Gastrocnemius medialis (tissue), 4 donors: ENCODE measurements at regions not wholly inside any gene's neighbourhood (a gene's known extent, or its start where the extent isn't known, plus 50 kb on each side); places are given as distances from the start of the nearest gene placed in this dataset.

Experiments
- CTCF ChIP-seq, 5 experiments: fragments of 450-650 bp in 3 of 5; fragments of 200-600 bp in 2 of 5; sonication (generic) in 2 of 5; IDR thresholded peaks in 4 of 5; conservative IDR thresholded peaks in 1 of 5; 1 replicate in 4 of 5; 2 replicates in 1 of 5; pipeline ENCODE4 v1.5.1; 2016 to 2019; ENCODE audit warnings: antibody characterized with exemption in 5 of 5, mild to moderate bottlenecking in 3 of 5, moderate library complexity in 3 of 5
- POLR2A ChIP-seq, 2 donors: fragments of 450-650 bp; IDR thresholded peaks; one replicate each; pipeline ENCODE4 v1.6.1; 2017; ENCODE audit warnings: antibody characterized with exemption in 2 of 2, mild to moderate bottlenecking in 2 of 2, moderate library complexity in 2 of 2

GRCh38 chr3:34056951-34057390, 258.5 kb downstream of the PDCD6IP start:
- TF ChIP-seq CTCF (IDR thresholded peaks at IDR 0.05 in 4 of 5, conservative IDR thresholded peaks at IDR 0.05 in 1 of 5), result no peak
- no peak for TF ChIP-seq POLR2A (IDR thresholded peaks at IDR 0.05)
